ENCODE measurements at regions not wholly inside any gene's neighbourhood (a gene's known extent, or its start where the extent isn't known, plus 50 kb on each side); places are given as distances from the start of the nearest gene placed in this dataset.

DNA sequence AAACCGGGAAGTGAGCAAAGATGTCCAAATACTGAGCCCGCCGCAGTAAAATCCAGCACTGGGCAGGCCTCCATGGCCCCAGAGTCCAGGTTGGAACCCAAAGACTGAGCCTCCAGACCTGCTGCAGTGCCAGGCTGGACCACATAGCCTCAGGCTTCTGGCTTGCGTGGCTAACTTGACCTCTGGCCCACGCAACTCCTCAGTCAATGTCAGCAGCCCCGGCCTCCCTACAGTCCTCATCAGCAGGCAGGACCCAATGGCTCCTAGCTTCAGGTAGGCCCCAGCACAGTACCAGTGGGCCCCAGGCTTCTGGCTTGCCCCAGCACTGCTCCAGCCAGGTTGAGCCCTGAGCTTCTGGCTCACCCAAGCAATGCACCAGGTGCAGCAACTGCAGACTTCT lies 245.1 kb upstream of the AFDN start:
- TF ChIP-seq POLR2A (IDR thresholded peaks at IDR 0.05): no peak
- TF ChIP-seq, protein P1, sequence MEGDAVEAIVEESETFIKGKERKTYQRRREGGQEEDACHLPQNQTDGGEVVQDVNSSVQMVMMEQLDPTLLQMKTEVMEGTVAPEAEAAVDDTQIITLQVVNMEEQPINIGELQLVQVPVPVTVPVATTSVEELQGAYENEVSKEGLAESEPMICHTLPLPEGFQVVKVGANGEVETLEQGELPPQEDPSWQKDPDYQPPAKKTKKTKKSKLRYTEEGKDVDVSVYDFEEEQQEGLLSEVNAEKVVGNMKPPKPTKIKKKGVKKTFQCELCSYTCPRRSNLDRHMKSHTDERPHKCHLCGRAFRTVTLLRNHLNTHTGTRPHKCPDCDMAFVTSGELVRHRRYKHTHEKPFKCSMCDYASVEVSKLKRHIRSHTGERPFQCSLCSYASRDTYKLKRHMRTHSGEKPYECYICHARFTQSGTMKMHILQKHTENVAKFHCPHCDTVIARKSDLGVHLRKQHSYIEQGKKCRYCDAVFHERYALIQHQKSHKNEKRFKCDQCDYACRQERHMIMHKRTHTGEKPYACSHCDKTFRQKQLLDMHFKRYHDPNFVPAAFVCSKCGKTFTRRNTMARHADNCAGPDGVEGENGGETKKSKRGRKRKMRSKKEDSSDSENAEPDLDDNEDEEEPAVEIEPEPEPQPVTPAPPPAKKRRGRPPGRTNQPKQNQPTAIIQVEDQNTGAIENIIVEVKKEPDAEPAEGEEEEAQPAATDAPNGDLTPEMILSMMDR (IDR thresholded peaks at IDR 0.05): no peak
